ENCODE measurements at regions not wholly inside any gene's neighbourhood (a gene's known extent, or its start where the extent isn't known, plus 50 kb on each side); places are given as distances from the start of the nearest gene placed in this dataset.
A peak's percentile ranks its signal among the peaks of the same experiment; 100 is the strongest.

- no peaks in the 10 kb centered on the region for H3K9me3 ChIP-seq
- no peak for TF ChIP-seq POLR2A (IDR thresholded peaks at IDR 0.05)
- TF ChIP-seq POLR2AphosphoS5 (IDR thresholded peaks at IDR 0.05), result no peak
- no peak for TF ChIP-seq CTCF (IDR thresholded peaks at IDR 0.05)
- H3K27ac ChIP-seq, result no peak overlapping the region
- DNase-seq (ENCODE audit: low spot score in 2 of 2), result no peak
- H3K4me3 ChIP-seq, result no peak overlapping the region
- H3K27me3 ChIP-seq, result no peaks in the 10 kb centered on the region
- H3K36me3 ChIP-seq, result no peaks in the 10 kb centered on the region
- intact Hi-C loops (cut with DNase I; ENCODE audit: low total_unique reads), result no loop called here
- no peaks in the 10 kb centered on the region for H3K4me1 ChIP-seq
Observed at GRCh38 chr7:142377567-142377966, 119.7 kb upstream of the PRSS58 start.

GRCh38 chr7:142376356-142376997 lies 118.6 kb upstream of the PRSS58 start:
- no peaks in the 10 kb centered on the region for H3K4me1 ChIP-seq
- no peaks in the 10 kb centered on the region for H3K36me3 ChIP-seq
- H3K4me3 ChIP-seq, result no peak overlapping the region
- no peaks in the 10 kb centered on the region for H3K9me3 ChIP-seq
- intact Hi-C loops (cut with DNase I; ENCODE audit: low total_unique reads), result no loop called here
- TF ChIP-seq CTCF (IDR thresholded peaks at IDR 0.05) (no peak), POLR2A (IDR thresholded peaks at IDR 0.05) (no peak), POLR2AphosphoS5 (IDR thresholded peaks at IDR 0.05) (no peak)
- no peak for DNase-seq (ENCODE audit: low spot score in 2 of 2)
- no peak overlapping the region for H3K27ac ChIP-seq
- H3K27me3 ChIP-seq, result no peaks in the 10 kb centered on the region

GRCh38 chr7:142375710-142376313 lies 118.0 kb upstream of the PRSS58 start:
- H3K36me3 ChIP-seq, result no peaks in the 10 kb centered on the region
- no peak overlapping the region for H3K4me3 ChIP-seq
- no peak overlapping the region for H3K27ac ChIP-seq
- intact Hi-C loops (cut with DNase I; ENCODE audit: low total_unique reads), result no loop called here
- TF ChIP-seq CTCF (IDR thresholded peaks at IDR 0.05) (peak in 1 of 3 donors; percentile 16), POLR2AphosphoS5 (IDR thresholded peaks at IDR 0.05) (no peak), POLR2A (IDR thresholded peaks at IDR 0.05) (no peak)
- H3K9me3 ChIP-seq, result no peaks in the 10 kb centered on the region
- DNase-seq (ENCODE audit: low spot score in 2 of 2), result no peak
- no peaks in the 10 kb centered on the region for H3K4me1 ChIP-seq
- no peaks in the 10 kb centered on the region for H3K27me3 ChIP-seq

GRCh38 chr7:142372727-142373126 lies 114.9 kb upstream of the PRSS58 start:
- no peak overlapping the region for H3K4me3 ChIP-seq
- no peaks in the 10 kb centered on the region for H3K4me1 ChIP-seq
- peaks cover 0 to 11% of the 10 kb centered on the region in 2 donors for H3K9me3 ChIP-seq
- H3K27ac ChIP-seq, result no peak overlapping the region
- TF ChIP-seq POLR2AphosphoS5 (IDR thresholded peaks at IDR 0.05) (no peak), CTCF (IDR thresholded peaks at IDR 0.05) (no peak), POLR2A (IDR thresholded peaks at IDR 0.05) (no peak)
- no peaks in the 10 kb centered on the region for H3K36me3 ChIP-seq
- no peaks in the 10 kb centered on the region for H3K27me3 ChIP-seq
- intact Hi-C loops (cut with DNase I; ENCODE audit: low total_unique reads), result no loop called here
- DNase-seq (ENCODE audit: low spot score in 2 of 2), result no peak

- no peak for DNase-seq (ENCODE audit: low spot score in 2 of 2)
- no peaks in the 10 kb centered on the region for H3K36me3 ChIP-seq
- H3K4me1 ChIP-seq, result no peaks in the 10 kb centered on the region
- no peak for TF ChIP-seq POLR2A (IDR thresholded peaks at IDR 0.05)
- no peak for TF ChIP-seq CTCF (IDR thresholded peaks at IDR 0.05)
- TF ChIP-seq POLR2AphosphoS5 (IDR thresholded peaks at IDR 0.05), result no peak
- no peak overlapping the region for H3K27ac ChIP-seq
- intact Hi-C loops (cut with DNase I; ENCODE audit: low total_unique reads), result no loop called here
- no peak overlapping the region for H3K4me3 ChIP-seq
- H3K9me3 ChIP-seq, result peaks cover 0 to 14% of the 10 kb centered on the region in 2 donors
- no peaks in the 10 kb centered on the region for H3K27me3 ChIP-seq
Observed at GRCh38 chr7:142371586-142372377, 113.9 kb upstream of the PRSS58 start.

Data from breast epithelium (tissue), 4 donors.